Suprapubic skin (tissue), 4 donors: ENCODE measurements at regions not wholly inside any gene's neighbourhood (a gene's known extent, or its start where the extent isn't known, plus 50 kb on each side); places are given as distances from the start of the nearest gene placed in this dataset.

Source experiments
- CTCF ChIP-seq, 2 donors: fragments of 200-600 bp in 1 of 2; fragments of 450-650 bp in 1 of 2; sonication (generic) in 1 of 2; IDR thresholded peaks; one replicate each; pipeline ENCODE4 v1.5.1; 2016 to 2019; ENCODE audit warnings: antibody characterized with exemption in 2 of 2, mild to moderate bottlenecking in 1 of 2, moderate library complexity in 1 of 2
- EP300 ChIP-seq: sonication (generic); formaldehyde crosslinking; IDR thresholded peaks from one replicate; pipeline ENCODE4 v1.6.1; 2017; ENCODE audit warnings: antibody characterized with exemption
- POLR2AphosphoS5 ChIP-seq, 3 donors: sonication (generic); formaldehyde crosslinking; IDR thresholded peaks; one replicate each; pipeline ENCODE4 v1.6.1; 2017; ENCODE audit warnings: antibody characterized with exemption in 3 of 3

DNA sequence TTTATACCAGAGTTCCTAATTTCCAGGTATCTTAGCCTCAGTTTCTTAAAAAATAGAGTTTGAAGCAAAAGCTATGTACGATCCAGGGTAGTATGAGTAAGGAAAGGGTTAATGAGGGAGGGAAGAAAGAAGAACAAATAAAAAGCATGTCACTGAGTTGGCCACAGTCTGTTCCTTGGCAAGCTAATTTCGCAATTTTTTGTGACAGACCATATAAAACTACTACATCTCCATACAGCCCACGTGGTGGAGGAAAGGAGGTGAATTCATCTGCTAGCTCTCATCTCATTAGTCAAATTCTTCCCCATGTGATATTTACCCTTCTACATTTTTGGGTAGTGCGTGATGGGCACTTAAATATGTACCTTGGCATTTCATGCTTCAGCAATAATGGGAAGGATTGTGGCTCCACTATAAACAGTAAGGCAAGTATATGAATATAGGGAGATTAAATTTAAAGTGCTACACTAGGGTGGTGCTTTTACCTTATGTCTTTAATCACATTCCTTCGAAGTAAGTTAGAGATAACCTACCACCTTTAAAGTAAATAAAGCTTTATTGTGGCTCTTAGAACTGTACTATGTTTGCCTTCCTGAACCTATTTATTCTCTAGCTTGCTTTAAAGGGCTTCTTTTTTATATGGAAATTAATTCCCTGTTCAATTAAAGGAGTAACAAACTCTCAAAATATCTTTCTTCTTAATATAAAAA, 102.1 kb upstream of the VAMP7 start:
- TF ChIP-seq CTCF (IDR thresholded peaks at IDR 0.05), result no peak
- TF ChIP-seq POLR2AphosphoS5 (IDR thresholded peaks at IDR 0.05), result no peak
- no peak for TF ChIP-seq EP300
